GM21360 (cell line): ENCODE measurements at regions not wholly inside any gene's neighbourhood (a gene's known extent, or its start where the extent isn't known, plus 50 kb on each side); places are given as distances from the start of the nearest gene placed in this dataset.
"Not testable (repeated sequence)": the region's sequence is repeated elsewhere in the genome, so short reads cannot be mapped to it uniquely, and the experiment has no call there.

Experiments
- ATAC-seq: cut with Tn5 transposase; IDR thresholded peaks from one replicate; pipeline ENCODE4 v1.9.1; 2021; ENCODE audit warnings: mild to moderate bottlenecking, moderate library complexity; ENCODE audit not compliant: unreplicated experiment

DNA sequence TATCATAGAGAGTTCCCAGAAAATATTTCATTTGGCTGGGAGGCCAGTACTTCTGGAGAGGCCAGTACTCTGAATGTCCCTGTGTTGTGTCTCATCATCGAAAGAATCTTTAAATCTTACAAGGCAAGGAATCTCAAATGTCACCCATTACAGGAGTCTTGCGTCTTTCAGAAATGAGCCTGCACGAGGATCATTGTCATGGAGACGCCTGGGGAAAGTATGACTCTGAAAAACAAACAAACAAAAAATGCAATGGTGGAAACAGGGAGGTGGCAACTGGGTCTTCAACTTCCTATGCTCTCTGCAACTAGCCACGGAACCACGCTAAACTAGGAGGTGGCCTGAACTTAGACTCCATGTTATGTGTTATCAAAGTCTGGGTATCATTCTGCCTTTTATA is 804.6 kb downstream of the EPHA3 start:
- no peak for ATAC-seq

GRCh38 chr3:89923921-89924610 is 816.6 kb downstream of the EPHA3 start:
- ATAC-seq: no peak

DNA sequence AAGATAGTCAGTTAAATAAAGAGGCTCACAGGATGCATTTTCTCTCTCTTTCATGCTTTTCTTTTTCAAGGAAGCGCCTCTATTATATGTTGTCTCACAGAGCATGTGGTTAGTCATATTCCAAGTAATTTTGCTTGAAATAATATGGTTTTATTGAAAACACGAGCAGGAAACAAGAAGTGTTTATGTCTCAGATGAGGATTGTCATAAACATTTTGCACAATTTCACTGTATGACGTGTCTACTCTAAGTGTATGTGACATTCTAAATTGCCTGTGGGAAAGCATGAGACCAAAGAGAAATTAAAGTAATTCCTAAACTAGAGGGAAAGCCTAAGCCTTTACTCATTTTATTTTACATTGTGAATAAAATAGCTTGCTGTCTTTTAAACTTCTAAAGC is 818.6 kb downstream of the EPHA3 start:
- no peak for ATAC-seq

- ATAC-seq: no peak
Measured at GRCh38 chr3:89932882-89933281, 825.5 kb downstream of the EPHA3 start.

GRCh38 chr3:89944461-89944860 is 837.0 kb downstream of the EPHA3 start:
- ATAC-seq: not testable (repeated sequence)

DNA sequence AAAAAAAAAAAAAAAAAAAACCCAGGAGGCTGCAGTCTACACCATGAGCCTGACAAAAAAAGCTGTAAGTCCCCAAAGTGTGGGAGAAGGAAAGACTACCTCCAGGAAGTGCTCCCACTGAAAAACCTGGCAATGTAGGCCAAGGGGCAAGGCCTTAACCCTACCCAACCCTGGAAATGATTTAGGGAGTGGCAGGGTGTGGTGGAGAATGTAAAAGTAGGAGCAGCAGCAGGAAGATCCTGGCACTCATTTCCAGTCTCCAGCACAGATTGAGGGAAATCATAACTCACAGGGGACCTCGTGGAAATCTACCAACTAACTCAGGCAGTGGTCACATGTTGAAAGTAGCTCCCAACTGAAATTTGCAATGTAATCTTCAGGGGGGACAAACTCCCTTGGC is 839.5 kb downstream of the EPHA3 start:
- no peak for ATAC-seq

GRCh38 chr3:89947337-89947954 is 840.0 kb downstream of the EPHA3 start:
- no peak for ATAC-seq

GRCh38 chr3:89948008-89948407 is 840.6 kb downstream of the EPHA3 start:
- ATAC-seq: no peak

DNA sequence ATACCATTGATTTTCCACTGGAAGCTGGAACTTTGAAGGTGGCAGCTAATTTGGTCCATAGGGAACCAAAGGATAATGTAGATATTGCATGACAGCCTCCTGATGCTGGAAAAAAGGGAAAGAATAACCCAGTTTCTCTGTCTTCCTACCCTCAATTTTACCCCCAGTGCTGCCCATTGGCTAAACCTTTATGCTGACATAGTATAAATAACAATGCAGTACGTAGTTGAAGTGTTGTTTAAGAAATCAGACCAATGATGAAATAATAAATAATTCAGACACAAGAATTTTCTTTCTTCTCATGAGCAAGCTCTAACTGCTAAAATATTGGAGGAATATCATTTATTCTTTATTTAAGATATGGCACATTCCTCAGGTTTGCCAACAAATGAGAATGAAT is 843.4 kb downstream of the EPHA3 start:
- no peak for ATAC-seq

DNA sequence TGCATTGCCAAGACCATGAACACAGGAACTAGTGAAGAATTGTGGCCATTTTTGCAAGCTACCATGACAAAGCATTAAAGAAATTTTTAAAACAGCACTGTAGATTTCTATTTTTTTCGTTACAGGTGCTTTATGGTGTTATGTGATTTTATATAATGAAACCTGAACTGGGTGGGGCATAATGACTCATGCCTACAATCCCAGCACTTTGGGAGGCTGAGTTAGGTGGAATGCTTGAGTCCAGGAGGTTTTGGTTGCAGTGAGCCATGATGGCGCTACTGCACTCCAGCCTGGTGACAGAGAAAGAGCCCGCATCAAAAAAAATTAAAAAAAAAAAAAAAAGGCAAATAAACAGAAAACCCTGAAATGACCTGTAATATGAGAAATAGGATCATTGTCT is 846.7 kb downstream of the EPHA3 start:
- ATAC-seq: no peak

DNA sequence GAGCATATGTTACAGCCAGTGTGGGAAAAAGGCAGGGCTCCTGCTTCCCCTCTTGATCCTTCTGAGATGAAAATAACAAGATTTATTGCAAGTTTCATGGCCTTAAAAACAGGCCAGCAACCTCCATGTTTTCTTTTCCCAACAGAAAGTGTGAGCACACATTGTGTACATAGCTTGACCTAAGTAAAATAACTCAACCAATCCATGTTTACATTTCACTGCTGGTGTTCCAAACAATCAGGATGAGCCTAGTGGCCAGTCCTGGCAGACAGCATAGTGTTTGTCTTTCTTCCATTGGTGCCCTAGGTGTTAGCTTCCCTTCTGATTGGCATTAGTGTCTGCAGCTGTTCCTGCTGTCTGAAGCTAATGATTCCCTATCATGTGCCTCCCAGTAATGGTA is 847.7 kb downstream of the EPHA3 start:
- no peak for ATAC-seq

GRCh38 chr3:89957451-89957850 is 850.0 kb downstream of the EPHA3 start:
- ATAC-seq: no peak

DNA sequence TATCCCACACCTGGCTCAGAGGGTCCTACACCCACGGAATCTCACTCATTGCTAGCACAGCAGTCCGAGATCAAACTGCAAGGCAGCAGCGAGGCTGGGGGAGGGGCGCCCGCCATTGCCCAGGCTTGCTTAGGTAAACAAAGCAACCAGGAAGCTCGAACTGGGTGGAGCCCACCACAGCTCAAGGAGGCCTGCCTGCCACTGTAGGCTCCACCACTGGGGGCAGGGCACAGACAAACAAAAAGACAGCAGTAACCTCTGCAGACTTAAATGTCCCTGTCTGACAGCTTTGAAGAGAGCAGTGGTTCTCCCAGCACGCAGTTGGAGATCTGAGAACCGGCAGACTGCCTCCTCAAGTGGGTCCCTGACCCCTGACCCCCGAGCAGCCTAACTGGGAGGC is 850.7 kb downstream of the EPHA3 start:
- not testable (repeated sequence) for ATAC-seq

GRCh38 chr3:89964347-89964746 is 856.9 kb downstream of the EPHA3 start:
- no peak for ATAC-seq

- no peak for ATAC-seq
Measured at GRCh38 chr3:89966877-89967665, 859.6 kb downstream of the EPHA3 start.

DNA sequence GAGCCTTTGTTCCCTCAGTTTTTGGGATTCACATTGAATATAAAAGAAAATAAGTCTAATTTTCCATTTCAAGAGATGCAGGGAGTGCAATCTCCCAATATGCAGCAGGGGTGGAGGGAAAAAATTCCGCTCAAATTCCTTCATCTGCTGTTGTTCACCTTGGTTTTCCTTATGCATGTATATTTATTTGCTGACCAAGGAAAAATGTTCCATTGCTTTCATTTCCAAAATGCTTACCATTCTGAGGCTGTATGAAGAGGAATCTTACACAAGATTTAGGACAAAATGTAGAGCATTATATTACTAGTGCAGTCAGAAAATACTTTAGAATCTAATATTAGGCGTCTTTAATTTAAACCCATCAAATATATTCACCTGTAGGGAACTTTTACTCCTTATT is 863.9 kb downstream of the EPHA3 start:
- no peak for ATAC-seq

DNA sequence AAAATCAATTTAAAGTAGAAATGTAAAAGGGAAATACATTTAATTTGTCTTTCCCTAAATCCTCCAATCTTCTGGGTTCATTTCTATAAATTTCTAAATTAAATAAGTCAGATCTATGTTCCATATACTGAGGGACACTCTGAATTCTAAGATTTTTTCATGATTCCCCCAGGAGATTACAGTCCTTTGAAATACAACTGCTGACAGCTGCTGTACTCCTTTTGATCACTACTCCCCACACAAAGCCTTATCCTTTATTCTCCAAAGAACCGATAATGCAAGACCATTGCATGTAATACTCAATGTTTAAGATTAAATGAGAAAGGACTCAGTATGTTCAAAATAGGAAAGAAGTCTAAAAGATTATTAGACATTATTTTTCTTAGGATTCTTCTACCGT is 865.7 kb downstream of the EPHA3 start:
- ATAC-seq: no peak

- no peak for ATAC-seq
Measured at GRCh38 chr3:89974903-89975519, 867.6 kb downstream of the EPHA3 start.

- ATAC-seq: no peak
Measured at GRCh38 chr3:89983449-89983848, 876.0 kb downstream of the EPHA3 start.

DNA sequence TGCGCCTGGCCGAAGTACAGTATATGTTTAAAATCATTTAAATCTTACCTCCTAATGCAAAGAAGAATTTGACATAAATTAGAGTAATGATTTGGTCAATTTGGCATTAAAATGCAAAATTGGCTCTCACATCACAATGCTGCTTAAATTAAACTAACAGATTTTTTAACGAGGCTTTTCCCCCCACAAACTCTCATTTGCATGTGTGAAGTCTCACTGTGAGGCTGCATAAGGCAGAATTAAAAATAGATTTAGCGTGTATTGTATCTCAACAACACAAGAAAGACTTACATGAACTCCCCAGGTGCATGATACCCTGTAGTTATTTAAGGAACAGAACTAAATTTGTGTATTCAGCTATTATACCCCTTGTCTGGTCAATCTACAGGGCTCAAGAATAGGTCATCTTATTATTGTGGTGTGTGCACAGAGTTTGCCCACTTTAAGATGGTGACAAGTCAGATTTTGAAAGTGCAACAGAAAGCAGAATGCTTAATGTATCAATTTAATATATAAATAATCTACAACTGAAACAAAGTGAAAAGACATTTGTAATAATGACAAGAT is 897.9 kb downstream of the EPHA3 start:
- no peak for ATAC-seq

GRCh38 chr3:90007778-90008499 is 900.5 kb downstream of the EPHA3 start:
- ATAC-seq: no peak
